GM10248 (cell line): ENCODE measurements at regions not wholly inside any gene's neighbourhood (a gene's known extent, or its start where the extent isn't known, plus 50 kb on each side); places are given as distances from the start of the nearest gene placed in this dataset.

ENCODE experiments used
- CTCF ChIA-PET: fragments of 300-600 bp; sonication (Branson Sonifier 250); formaldehyde crosslinking; extraction: SDS; loops from one replicate; lab custom pipeline; 2021; ENCODE audit warnings: antibody characterized with exemption; lab: Yijun Ruan, JAX
- POLR2A ChIA-PET: fragments of 350-650 bp; sonication (Branson Sonifier 250); formaldehyde crosslinking; extraction: SDS; loops from one replicate; lab custom pipeline; 2020; ENCODE audit warnings: antibody characterized with exemption; lab: Yijun Ruan, JAX
- DNase-seq: peaks from one replicate; pipeline ENCODE4 v3.0.0; 2012; ENCODE audit errors: extremely low spot score
- TF ChIP-seq, protein P1 (sequence below): IDR thresholded peaks from 2 replicates; pipeline ENCODE4 v1.5.1; 2012; ENCODE audit warnings: mild to moderate bottlenecking, low read depth; ENCODE audit errors: extremely low read depth, missing control alignments, control extremely low read depth

DNA sequence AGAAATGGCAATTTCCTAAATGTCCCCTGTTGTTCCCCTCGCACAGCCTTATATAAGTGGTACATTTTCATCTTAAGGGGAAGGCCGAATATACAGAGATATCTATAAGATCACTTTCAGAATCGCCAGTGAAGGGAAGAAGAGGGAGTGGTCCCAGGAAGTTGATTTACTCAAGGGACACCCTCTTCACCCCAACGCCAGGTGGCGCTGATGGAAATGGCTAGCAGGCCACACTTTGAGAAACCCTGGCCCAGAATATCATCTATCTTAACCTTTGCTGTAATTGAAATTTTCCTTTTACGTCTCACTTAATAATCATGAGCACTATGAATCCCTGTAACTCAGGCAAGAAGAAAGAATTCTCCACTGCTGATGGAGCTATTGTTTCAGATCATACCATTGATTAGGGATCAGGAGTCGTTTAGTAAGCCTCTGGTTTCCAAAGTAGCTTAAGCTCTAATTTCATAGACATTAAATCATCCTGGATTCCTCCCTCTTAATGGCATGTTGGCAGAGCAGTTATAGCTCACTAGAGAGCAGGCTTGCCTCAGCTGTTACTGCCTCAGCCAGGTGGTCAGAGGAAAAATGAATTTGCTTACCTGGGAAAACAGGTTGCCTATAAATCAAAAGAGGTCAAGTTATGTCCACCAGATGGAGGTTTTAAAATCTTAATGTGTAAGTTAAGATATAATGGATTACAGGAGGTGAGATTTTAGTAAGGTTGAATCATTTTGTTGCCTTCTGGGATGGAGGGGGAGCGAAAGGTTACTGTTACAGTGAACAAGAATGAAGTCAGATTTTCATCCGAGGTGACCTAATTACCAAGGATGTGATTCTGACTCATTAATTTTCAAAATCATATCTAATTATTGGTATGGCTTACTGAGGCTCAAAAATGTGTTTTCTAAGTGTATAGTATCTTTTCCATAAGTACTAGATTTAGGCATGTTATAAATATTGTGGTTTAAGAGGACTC lies 941.2 kb upstream of the TENM3 start:
- no peak for DNase-seq
- POLR2A ChIA-PET, result no interaction called here
- TF ChIP-seq, protein P1, sequence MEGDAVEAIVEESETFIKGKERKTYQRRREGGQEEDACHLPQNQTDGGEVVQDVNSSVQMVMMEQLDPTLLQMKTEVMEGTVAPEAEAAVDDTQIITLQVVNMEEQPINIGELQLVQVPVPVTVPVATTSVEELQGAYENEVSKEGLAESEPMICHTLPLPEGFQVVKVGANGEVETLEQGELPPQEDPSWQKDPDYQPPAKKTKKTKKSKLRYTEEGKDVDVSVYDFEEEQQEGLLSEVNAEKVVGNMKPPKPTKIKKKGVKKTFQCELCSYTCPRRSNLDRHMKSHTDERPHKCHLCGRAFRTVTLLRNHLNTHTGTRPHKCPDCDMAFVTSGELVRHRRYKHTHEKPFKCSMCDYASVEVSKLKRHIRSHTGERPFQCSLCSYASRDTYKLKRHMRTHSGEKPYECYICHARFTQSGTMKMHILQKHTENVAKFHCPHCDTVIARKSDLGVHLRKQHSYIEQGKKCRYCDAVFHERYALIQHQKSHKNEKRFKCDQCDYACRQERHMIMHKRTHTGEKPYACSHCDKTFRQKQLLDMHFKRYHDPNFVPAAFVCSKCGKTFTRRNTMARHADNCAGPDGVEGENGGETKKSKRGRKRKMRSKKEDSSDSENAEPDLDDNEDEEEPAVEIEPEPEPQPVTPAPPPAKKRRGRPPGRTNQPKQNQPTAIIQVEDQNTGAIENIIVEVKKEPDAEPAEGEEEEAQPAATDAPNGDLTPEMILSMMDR, result peak; percentile 52
- CTCF ChIA-PET, result interaction anchor here (0.7 to 5.7 kb wide), 11 partner anchors 9 to 1960 kb away, joined by 3 to 38 read pairs (median 4); no protein-coding TSS in a partner anchor

DNA sequence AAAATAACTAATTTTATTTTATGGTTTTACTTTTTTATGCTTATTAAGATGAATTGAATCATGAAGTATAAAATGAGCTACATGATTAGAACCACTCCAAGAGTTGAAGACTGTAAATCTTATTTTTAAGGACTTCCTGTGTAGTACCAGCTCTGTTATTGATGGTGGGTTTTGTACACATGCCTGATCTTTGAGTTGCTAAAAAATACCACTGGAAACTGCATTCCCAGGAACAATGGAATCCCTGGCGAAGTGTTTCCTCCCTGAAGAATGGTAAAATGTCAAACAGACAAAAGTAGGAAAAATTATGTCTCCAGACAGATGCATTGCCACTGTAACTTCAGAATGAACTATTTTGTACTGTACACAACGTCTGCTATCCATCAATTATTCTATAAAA lies 935.4 kb upstream of the TENM3 start:
- CTCF ChIA-PET, result interaction anchor here (1.1 kb wide), 1 partner anchor 9 kb away, joined by 3 read pairs; no protein-coding TSS in a partner anchor
- POLR2A ChIA-PET, result no interaction called here
- TF ChIP-seq, protein P1, result no peak
- no peak for DNase-seq

DNA sequence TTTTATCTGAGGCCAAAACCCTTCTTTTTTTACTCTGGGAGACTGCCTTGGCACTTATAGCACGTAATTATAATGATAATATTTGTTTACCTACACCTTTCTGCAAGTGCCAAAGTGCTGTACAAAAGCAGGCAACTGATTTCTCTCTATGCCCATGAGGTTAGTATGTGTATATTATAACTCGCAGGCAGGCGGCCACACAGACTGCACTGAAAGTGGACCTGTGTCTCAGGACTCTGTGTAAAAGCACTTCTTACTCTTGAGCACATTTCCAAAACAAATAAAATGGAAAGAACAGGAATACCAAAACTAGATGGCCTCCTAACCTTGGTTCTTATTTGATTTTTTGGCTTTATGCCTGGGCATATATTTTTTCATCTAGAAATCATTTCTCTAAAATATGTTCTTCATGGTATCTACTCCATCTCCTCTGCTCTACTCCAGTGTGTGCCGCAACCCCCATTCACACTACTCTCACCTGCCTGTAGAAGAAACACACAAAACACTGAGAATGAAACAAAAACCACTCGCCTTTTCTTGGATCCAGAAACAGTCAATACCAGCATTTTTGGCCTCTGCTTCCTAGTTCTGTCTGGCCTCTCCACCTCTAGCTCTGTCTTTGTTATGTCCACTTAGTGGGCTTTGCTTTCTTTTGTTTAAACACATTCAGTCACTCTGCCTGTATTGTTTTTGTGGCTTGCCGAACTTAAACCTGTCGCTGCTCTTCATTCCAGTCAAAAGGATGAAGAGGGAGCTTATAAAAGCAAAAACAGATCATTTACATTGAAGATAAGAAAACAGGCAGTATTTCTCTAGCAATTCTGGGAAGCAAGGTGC lies 934.5 kb upstream of the TENM3 start:
- CTCF ChIA-PET, result no interaction called here
- TF ChIP-seq, protein P1, result no peak
- DNase-seq, result no peak
- POLR2A ChIA-PET, result no interaction called here

DNA sequence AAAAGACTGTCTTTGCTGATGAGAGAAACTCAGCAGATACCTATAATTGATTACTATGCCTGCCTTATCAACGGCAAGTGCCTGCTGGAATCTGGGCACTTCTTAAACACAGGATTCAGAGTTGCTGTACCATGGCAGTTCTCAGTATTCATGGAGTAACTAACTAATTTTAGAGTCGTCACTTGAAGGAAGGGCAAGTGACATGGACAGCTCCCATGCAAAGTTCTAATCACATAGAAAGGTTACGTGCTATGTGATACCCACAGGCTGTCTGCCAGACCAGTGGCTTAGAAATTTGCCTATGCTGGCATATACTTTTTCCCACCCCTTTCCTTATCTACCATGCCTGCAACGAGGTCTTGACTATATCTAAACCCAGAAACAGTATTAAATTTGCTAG lies 931.1 kb upstream of the TENM3 start:
- ChIA-PET CTCF (interaction anchor here (1.3 to 2.1 kb wide), 3 partner anchors 10 to 217 kb away, joined by 3 to 6 read pairs (median 3); no protein-coding TSS in a partner anchor), POLR2A (no interaction called here)
- TF ChIP-seq, protein P1, result no peak
- no peak for DNase-seq

DNA sequence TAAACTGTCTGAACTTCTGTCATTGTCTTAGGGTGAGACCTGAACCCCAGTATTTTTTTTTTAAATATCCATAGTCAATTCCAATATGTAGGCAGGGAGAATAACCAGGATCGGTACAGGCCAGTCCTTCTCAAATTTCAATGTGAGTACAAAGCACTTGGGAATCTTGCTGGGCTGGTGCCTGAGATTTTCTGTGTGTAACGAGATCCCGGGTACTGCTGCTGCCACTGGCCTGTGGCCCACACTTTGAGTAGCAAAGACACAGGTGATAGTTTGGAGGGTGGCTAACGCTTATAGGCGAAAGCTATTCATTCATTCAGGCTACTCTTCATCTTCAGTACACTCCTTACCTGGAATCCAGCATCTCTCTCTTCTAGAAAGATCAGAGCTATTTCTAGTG lies 923.6 kb upstream of the TENM3 start:
- TF ChIP-seq, protein P1, result no peak
- POLR2A ChIA-PET, result no interaction called here
- CTCF ChIA-PET, result no interaction called here
- no peak for DNase-seq

DNA sequence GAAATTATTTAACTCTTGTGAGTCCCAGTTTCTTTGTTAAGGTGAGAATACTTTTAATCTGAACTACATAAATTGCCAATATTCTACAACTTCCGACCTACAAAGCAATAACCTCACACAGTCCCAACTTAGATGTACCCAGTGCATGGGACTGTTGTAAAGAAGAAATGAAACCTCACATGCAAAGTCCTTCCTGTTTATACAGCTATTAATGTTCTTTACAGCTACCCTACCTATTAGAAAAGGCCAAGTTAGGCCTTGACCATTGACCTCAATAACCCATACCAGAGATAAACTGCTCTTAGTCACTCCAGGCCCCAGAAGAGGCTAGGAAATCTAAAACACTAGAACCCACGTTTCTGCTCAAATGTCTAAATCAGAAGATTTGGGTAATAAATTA lies 920.1 kb upstream of the TENM3 start:
- TF ChIP-seq, protein P1, result no peak
- CTCF ChIA-PET, result no interaction called here
- POLR2A ChIA-PET, result no interaction called here
- no peak for DNase-seq
